IMR-90 (cell line): ENCODE measurements at regions not wholly inside any gene's neighbourhood (a gene's known extent, or its start where the extent isn't known, plus 50 kb on each side); places are given as distances from the start of the nearest gene placed in this dataset.

Source experiments
- ATAC-seq: fragments of 200-7000 bp; cut with Tn5 transposase; 2 replicates; pipeline ENCODE4 v1.9.1; 2020; ENCODE audit warnings: low read depth, mild to moderate bottlenecking, moderate library complexity
- BruUV-seq: library from RNA; stranded (reverse); fragments of 400-500 nt; replicated peaks from 2 replicates; lab custom pipeline; 2021; lab: Mats Ljungman, UMichigan
- CTCF ChIA-PET: fragments of 300-600 bp; formaldehyde crosslinking; extraction: SDS; loops from one replicate; lab custom pipeline; 2021; ENCODE audit warnings: antibody characterized with exemption; lab: Yijun Ruan, JAX
- POLR2A ChIA-PET: fragments of 300-600 bp; sonication (Branson Sonifier 250); formaldehyde crosslinking; loops from one replicate; lab custom pipeline; 2022; ENCODE audit warnings: antibody characterized with exemption; ENCODE audit not compliant: unreplicated experiment; lab: Charles Lee
- DNase-seq: peaks from one replicate; pipeline ENCODE4 v3.0.0; 2013
- H2AFZ ChIP-seq: replicated peaks from 2 replicates; pipeline ENCODE3; 2013; ENCODE audit warnings: low read length, mild to moderate bottlenecking; ENCODE audit not compliant: poor library complexity
- H2AK5ac ChIP-seq: 2 replicates; pipeline ENCODE4 v1.6.1; 2013; ENCODE audit warnings: low read depth, low read length, inconsistent platforms
- H2AK9ac ChIP-seq: replicated peaks from 2 replicates; pipeline ENCODE3; 2013; ENCODE audit warnings: mild to moderate bottlenecking, low read depth, low read length, moderate library complexity; ENCODE audit not compliant: poor library complexity
- H2BK120ac ChIP-seq: 2 replicates; pipeline ENCODE4 v1.6.1; 2013; ENCODE audit warnings: low read depth, low read length, inconsistent platforms
- H2BK15ac ChIP-seq: 3 replicates; pipeline ENCODE4 v1.6.1; 2013; ENCODE audit warnings: low read depth, low read length, inconsistent platforms
- H2BK20ac ChIP-seq: 2 replicates; pipeline ENCODE4 v1.6.1; 2013; ENCODE audit warnings: low read depth, mild to moderate bottlenecking, inconsistent platforms, low read length, moderate library complexity
- H2BK5ac ChIP-seq: 2 replicates; pipeline ENCODE4 v1.6.1; 2013; ENCODE audit warnings: mild to moderate bottlenecking, low read depth, low read length, inconsistent platforms; ENCODE audit not compliant: poor library complexity, severe bottlenecking
- H3K14ac ChIP-seq: replicated peaks from 2 replicates; pipeline ENCODE4 v1.6.1; 2013; ENCODE audit warnings: low read depth, low read length, inconsistent platforms
- H3K18ac ChIP-seq: 2 replicates; pipeline ENCODE4 v1.6.1; 2013; ENCODE audit warnings: low read depth, low read length, control low read depth
- H3K23ac ChIP-seq: 2 replicates; pipeline ENCODE4 v1.6.1; 2013; ENCODE audit warnings: low read depth, low read length, inconsistent platforms
- H3K27ac ChIP-seq: 2 replicates; pipeline ENCODE4 v1.5.1; 2013; ENCODE audit warnings: mild to moderate bottlenecking, control low read depth, low read length; ENCODE audit not compliant: insufficient read depth
- H3K27me3 ChIP-seq: 2 replicates; pipeline ENCODE4 v1.6.1; 2013; ENCODE audit warnings: low read length; ENCODE audit not compliant: control insufficient read depth, insufficient read depth
- H3K36me3 ChIP-seq: 2 replicates; pipeline ENCODE4 v1.6.1; 2013; ENCODE audit warnings: low read length, mixed read lengths; ENCODE audit not compliant: control insufficient read depth, insufficient read depth
- H3K4ac ChIP-seq: 2 replicates; pipeline ENCODE4 v1.6.1; 2013; ENCODE audit warnings: low read depth, low read length, inconsistent platforms
- H3K4me1 ChIP-seq: 2 replicates; pipeline ENCODE4 v1.6.1; 2013; ENCODE audit warnings: low read length, mixed read lengths; ENCODE audit not compliant: control insufficient read depth, insufficient read depth
- H3K4me2 ChIP-seq: 2 replicates; pipeline ENCODE4 v1.6.1; 2013; ENCODE audit warnings: low read depth, mild to moderate bottlenecking, control low read depth, low read length, moderate library complexity
- H3K4me3 ChIP-seq: 2 replicates; pipeline ENCODE4 v1.5.1; 2013; ENCODE audit warnings: low read depth, mild to moderate bottlenecking, control low read depth, low read length, moderate library complexity; ENCODE audit not compliant: insufficient read depth
- H3K56ac ChIP-seq: 2 replicates; pipeline ENCODE4 v1.6.1; 2013; ENCODE audit warnings: low read length, inconsistent platforms; ENCODE audit not compliant: insufficient read depth; ENCODE audit errors: extremely low read depth
- H3K79me1 ChIP-seq, 2 experiments: 2 replicates each; pipeline ENCODE4 v1.6.1; 2013; ENCODE audit warnings: low read length in 2 of 2, inconsistent platforms in 1 of 2, low read depth in 1 of 2
- H3K9ac ChIP-seq: 2 replicates; pipeline ENCODE4 v1.6.1; 2013; ENCODE audit warnings: low read depth, low read length, control low read depth
- H3K9me1 ChIP-seq: 2 replicates; pipeline ENCODE4 v1.6.1; 2013; ENCODE audit warnings: low read length, inconsistent platforms; ENCODE audit not compliant: insufficient read depth
- H3K9me3 ChIP-seq: 2 replicates; pipeline ENCODE4 v1.6.1; 2013; ENCODE audit warnings: low read length; ENCODE audit not compliant: control insufficient read depth, insufficient read depth
- H4K20me1 ChIP-seq: 2 replicates; pipeline ENCODE4 v1.6.1; 2013; ENCODE audit warnings: low read length, inconsistent platforms; ENCODE audit not compliant: insufficient read depth
- H4K5ac ChIP-seq: 2 replicates; pipeline ENCODE4 v1.6.1; 2013; ENCODE audit warnings: mild to moderate bottlenecking, low read depth, low read length, control low read depth
- H4K8ac ChIP-seq, 2 experiments: 2 replicates each; pipeline ENCODE4 v1.6.1; 2013; ENCODE audit warnings: low read depth in 2 of 2, low read length in 2 of 2, control low read depth in 1 of 2, inconsistent platforms in 1 of 2
- H4K91ac ChIP-seq: 2 replicates; pipeline ENCODE4 v1.6.1; 2013; ENCODE audit warnings: low read depth, low read length, inconsistent platforms; ENCODE audit not compliant: insufficient read depth
- RCOR1 ChIP-seq: IDR thresholded peaks from 2 replicates; pipeline ENCODE4 v1.6.1; 2012; ENCODE audit warnings: mild to moderate bottlenecking, low read length, improper control_type of control experiment; ENCODE audit not compliant: insufficient replicate concordance
- RFX5 ChIP-seq: IDR thresholded peaks from 2 replicates; pipeline ENCODE4 v1.8.0; 2012; ENCODE audit warnings: low read depth, mild to moderate bottlenecking, low read length, moderate library complexity
- WGBS, 2 experiments: methylation state at CpG; one replicate each; pipeline versions ENCODE4 v1.1.5 to v1.1.7; 2013; ENCODE audit warnings: missing lambda C conversion rate in 2 of 2; ENCODE audit not compliant: insufficient read length in 1 of 2; ENCODE audit errors: extremely low coverage in 2 of 2; 5-methylcytosine and 5-hydroxymethylcytosine counted together
- dilution Hi-C: fragments of 300-500 bp; cut with HindIII; formaldehyde crosslinking; loops from one replicate; pipeline ENCODE4 v1.14.3; 2018; ENCODE audit warnings: low sequenced_read_pairs; ENCODE audit not compliant: unreplicated experiment
- in situ Hi-C: fragments of 300-500 bp; cut with MboI; formaldehyde crosslinking; loops from 3 replicates; pipeline ENCODE4 v1.14.3; 2019; ENCODE audit warnings: low sequenced_read_pairs, inconsistent platforms, mixed read lengths
- intact Hi-C: fragments of 100-400 bp; cut with micrococcal nuclease; formaldehyde crosslinking; loops from 2 replicates; pipeline ENCODE4 v1.10.0; 2022
- TF ChIP-seq, protein P1 (sequence below): fragments of 150-350 bp; IDR thresholded peaks from 2 replicates; pipeline ENCODE4 v1.6.1; 2017; ENCODE audit warnings: mild to moderate bottlenecking, antibody characterized with exemption, low read length, low read depth

DNA sequence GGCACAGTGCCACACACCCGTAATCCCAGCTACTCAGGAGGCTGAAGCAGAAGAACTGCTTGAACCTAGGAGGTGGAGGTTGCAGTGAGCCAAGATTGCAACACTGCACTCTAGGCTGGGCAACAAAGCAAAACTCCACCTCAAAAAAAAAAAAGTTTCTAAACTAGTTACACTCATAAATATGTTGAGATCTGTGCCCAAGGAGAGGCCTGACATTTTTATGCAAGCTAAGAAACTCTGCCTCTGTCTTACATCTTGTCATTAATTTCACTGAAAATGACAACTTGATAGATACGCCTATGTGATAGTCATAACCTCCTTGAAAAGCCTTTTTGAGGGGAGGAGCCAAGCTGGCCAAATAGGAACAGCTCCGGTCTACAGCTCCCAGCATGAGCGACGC, 412.7 kb downstream of the STK39 start:
- H3K4me1 ChIP-seq = no peaks in the 10 kb centered on the region
- H3K18ac ChIP-seq = no peak overlapping the region
- in situ Hi-C loops = no loop called here
- BruUV-seq = no TSS peak
- H3K23ac ChIP-seq = no peak overlapping the region
- no peak overlapping the region for H3K9ac ChIP-seq
- no peak overlapping the region for H2BK120ac ChIP-seq
- CTCF ChIA-PET = interaction anchor here (0.6 kb wide), 1 partner anchor 155 kb away, joined by 3 read pairs; no protein-coding TSS in a partner anchor
- dilution Hi-C loops = no loop called here
- no peak overlapping the region for H2AK9ac ChIP-seq
- no peak overlapping the region for H2BK20ac ChIP-seq
- no peak overlapping the region for H3K4me2 ChIP-seq
- intact Hi-C loops = no loop called here
- H4K5ac ChIP-seq = no peak overlapping the region
- DNase-seq (no peak), ATAC-seq (no peak)
- no peaks in the 10 kb centered on the region for H3K36me3 ChIP-seq
- H3K9me3 ChIP-seq = no peaks in the 10 kb centered on the region
- H4K8ac ChIP-seq = no peak overlapping the region
- H3K27me3 ChIP-seq = no peaks in the 10 kb centered on the region
- no peak overlapping the region for H3K56ac ChIP-seq
- H4K20me1 ChIP-seq = no peaks in the 10 kb centered on the region
- H3K27ac ChIP-seq = no peak overlapping the region
- no peak overlapping the region for H4K91ac ChIP-seq
- H3K14ac ChIP-seq = no peak overlapping the region
- no peak overlapping the region for H2BK5ac ChIP-seq
- H2AK5ac ChIP-seq = no peak overlapping the region
- TF ChIP-seq RFX5 (no peak), RCOR1 (no peak)
- TF ChIP-seq, protein P1, sequence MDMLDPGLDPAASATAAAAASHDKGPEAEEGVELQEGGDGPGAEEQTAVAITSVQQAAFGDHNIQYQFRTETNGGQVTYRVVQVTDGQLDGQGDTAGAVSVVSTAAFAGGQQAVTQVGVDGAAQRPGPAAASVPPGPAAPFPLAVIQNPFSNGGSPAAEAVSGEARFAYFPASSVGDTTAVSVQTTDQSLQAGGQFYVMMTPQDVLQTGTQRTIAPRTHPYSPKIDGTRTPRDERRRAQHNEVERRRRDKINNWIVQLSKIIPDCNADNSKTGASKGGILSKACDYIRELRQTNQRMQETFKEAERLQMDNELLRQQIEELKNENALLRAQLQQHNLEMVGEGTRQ = no peak
- POLR2A ChIA-PET = no interaction called here
- H3K4me3 ChIP-seq = no peak overlapping the region
- H2AFZ ChIP-seq = no peak overlapping the region
- H3K4ac ChIP-seq = no peak overlapping the region
- H3K79me1 ChIP-seq = no peaks in the 10 kb centered on the region
- H3K9me1 ChIP-seq = no peaks in the 10 kb centered on the region
- H2BK15ac ChIP-seq = no peak overlapping the region
- no CpG with 5 or more reads among the region's 5 CpGs for WGBS, 2 experiments
